NB4 (cell line): ENCODE measurements at regions not wholly inside any gene's neighbourhood (a gene's known extent, or its start where the extent isn't known, plus 50 kb on each side); places are given as distances from the start of the nearest gene placed in this dataset.

Source experiments
- DNase-seq: peaks from one replicate; pipeline ENCODE4 v3.0.0; 2010; ENCODE audit warnings: low read depth
- H3K4me3 ChIP-seq: one replicate; pipeline ENCODE4 v1.5.1; 2011; ENCODE audit warnings: mild to moderate bottlenecking, low read depth, low read length, moderate library complexity
- CTCF ChIP-seq: IDR thresholded peaks from one replicate; pipeline ENCODE4 v1.5.1; 2012; ENCODE audit warnings: low read depth, low read length
- MYC ChIP-seq: IDR thresholded peaks from 2 replicates; pipeline ENCODE4 v1.6.1; 2011; ENCODE audit warnings: low read depth, low read length
- POLR2A ChIP-seq: IDR thresholded peaks from 2 replicates; pipeline ENCODE4 v1.6.1; 2011; ENCODE audit warnings: mild to moderate bottlenecking; ENCODE audit not compliant: insufficient read length; ENCODE audit errors: extremely low read depth
- TF ChIP-seq, protein P1 (sequence below): IDR thresholded peaks from 2 replicates; pipeline ENCODE4 v1.6.1; 2011; ENCODE audit warnings: low read depth, low read length

DNA sequence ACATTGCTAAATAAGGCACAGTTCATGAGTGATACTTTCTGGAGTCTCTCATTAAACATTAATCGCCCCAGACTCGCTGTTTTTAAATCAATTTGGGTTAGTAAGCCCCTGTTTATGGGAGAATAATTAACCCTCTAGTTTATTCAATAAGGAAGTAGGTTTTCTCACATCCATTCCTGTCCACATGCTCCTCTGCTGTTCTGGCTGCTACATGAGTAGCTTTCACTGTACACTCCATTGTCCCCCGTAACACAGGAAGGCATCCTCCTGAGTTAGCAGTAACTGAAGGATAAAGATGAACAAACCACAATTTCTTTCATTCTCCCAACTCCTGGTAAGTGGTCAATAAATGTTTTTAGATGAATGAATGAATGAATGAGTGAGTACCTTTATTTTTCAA lies 378.5 kb downstream of the DIPK2A start:
- DNase-seq = no peak
- TF ChIP-seq CTCF (no peak), MYC (no peak), POLR2A (no peak)
- TF ChIP-seq, protein P1, sequence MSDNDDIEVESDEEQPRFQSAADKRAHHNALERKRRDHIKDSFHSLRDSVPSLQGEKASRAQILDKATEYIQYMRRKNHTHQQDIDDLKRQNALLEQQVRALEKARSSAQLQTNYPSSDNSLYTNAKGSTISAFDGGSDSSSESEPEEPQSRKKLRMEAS = no peak
- H3K4me3 ChIP-seq = no peak overlapping the region

DNA sequence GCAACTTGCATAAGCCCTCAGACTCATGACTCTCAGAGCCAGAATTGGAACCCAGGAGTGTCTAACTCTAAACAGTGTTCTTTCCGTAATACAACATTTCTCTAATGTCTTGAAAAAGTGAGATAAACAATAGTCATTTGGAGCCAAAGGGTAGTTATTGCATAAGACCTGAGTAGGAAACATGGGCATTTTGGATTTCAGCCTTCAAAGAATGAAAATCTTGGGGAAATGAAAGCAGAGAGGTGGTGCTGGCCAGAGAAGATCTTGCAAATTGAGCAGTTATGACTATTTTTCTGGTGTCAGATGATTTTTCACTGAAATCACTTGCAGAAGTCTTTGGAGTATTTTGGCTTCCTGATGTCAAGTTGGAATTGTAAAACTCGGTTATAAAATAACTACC lies 379.4 kb downstream of the DIPK2A start:
- TF ChIP-seq CTCF = no peak
- H3K4me3 ChIP-seq = no peak overlapping the region
- DNase-seq = no peak

DNA sequence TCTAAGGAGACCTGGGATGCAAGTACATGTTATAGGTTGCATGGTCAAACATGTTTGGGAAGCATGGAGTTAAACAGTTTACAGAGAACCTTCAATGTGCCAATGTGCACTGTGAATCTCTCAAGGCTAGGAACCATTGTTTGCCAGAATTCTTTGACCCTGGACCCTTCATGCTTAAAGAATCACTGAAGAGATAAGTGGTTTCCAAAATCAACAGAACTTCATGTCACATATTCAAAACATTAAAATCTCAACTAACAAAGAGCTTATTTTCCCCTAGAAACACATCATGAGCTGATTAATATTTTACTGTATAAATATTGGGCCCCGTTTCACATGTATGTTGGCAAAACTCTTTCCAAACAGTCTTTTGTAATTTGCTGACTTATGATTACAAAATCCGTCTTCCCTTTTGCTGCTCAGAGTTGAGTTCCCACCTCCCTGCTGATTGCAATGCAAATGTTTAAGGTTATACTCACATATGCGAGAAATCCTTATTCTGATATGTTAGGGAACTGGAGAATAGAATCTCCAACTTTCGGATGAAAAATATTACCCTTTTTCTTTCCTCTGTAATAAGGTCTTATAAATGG lies 380.2 kb downstream of the DIPK2A start:
- no peak for DNase-seq
- TF ChIP-seq MYC (no peak), CTCF (no peak)

GRCh38 chr3:144358191-144358590 lies 386.6 kb downstream of the DIPK2A start:
- TF ChIP-seq MYC (no peak), CTCF (no peak), POLR2A (no peak)
- TF ChIP-seq, protein P1 = no peak

More for the DNA sequence above, 380.2 kb downstream of the DIPK2A start:
- no peak overlapping the region for H3K4me3 ChIP-seq

DNA sequence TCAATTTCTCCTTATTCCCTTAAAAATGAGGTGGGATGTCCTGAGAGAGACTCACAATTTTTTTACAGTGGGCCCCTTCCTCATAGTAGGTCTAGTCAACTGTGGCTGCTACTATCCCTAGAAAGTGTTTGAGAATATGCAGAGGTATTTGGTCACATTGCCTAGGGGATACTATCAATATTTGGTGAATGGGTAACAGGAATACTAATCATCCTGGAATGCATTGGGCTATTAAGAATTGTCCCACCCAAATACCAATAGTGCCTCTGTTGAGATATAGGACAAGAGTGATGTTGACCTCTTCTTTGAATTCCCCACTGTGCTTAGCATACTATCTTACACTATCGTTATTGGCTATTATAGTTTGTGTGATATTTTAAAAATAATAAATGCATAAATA lies 389.4 kb downstream of the DIPK2A start:
- TF ChIP-seq, protein P1 = no peak
- TF ChIP-seq POLR2A (no peak), MYC (no peak), CTCF (no peak)
- DNase-seq = no peak
- H3K4me3 ChIP-seq = no peak overlapping the region

More at GRCh38 chr3:144358191-144358590, 386.6 kb downstream of the DIPK2A start:
- no peak overlapping the region for H3K4me3 ChIP-seq
- no peak for DNase-seq

DNA sequence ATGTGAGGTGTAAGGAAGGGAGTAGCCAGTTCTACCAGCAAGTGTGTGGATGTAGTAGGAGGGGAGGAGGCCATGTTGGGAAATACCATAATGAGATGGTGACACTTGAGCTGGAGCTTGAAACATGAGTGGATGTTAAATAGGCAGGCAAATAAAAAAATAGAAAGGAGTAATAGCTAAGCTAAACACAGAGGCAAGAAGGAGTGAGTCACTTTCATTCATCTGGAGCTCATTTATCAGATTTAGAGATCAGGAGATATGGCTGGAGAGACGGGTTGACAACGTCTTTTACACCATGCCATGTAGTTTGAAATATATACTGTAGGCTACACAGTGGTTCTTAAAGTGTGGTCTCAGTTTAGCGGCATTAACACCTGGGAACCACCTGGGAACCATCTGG lies 390.5 kb downstream of the DIPK2A start:
- DNase-seq = no peak
- no peak overlapping the region for H3K4me3 ChIP-seq
- TF ChIP-seq CTCF (no peak), MYC (no peak), POLR2A (no peak)
- TF ChIP-seq, protein P1 = no peak
